Epithelial cell of proximal tubule (primary cell): ENCODE measurements at regions not wholly inside any gene's neighbourhood (a gene's known extent, or its start where the extent isn't known, plus 50 kb on each side); places are given as distances from the start of the nearest gene placed in this dataset.
A peak's percentile ranks its signal among the peaks of the same experiment; 100 is the strongest.
"Not testable (repeated sequence)": the region's sequence is repeated elsewhere in the genome, so short reads cannot be mapped to it uniquely, and the experiment has no call there.

ENCODE experiments used
- DNase-seq: peaks from one replicate; pipeline ENCODE4 v3.0.0-alpha.2; 2011; ENCODE audit warnings: low read depth
- H3K4me3 ChIP-seq: 2 replicates; pipeline ENCODE4 v1.5.1; 2011; ENCODE audit warnings: low read depth, mild to moderate bottlenecking, low read length
- CTCF ChIP-seq: conservative IDR thresholded peaks from 2 replicates; pipeline ENCODE4 v1.5.1; 2012; ENCODE audit warnings: low read depth, mild to moderate bottlenecking, low read length

- no peak for DNase-seq
- no peak for TF ChIP-seq CTCF
- no peak overlapping the region for H3K4me3 ChIP-seq
Observed at GRCh38 chr4:137851435-137851834, 319.1 kb upstream of the PCDH18 start.

GRCh38 chr4:137827945-137828344, 295.7 kb upstream of the PCDH18 start:
- not testable (repeated sequence) for DNase-seq, H3K4me3 ChIP-seq

- no peak for TF ChIP-seq CTCF
- H3K4me3 ChIP-seq: no peak overlapping the region
- DNase-seq: no peak
Observed at GRCh38 chr4:137825505-137825904, 293.2 kb upstream of the PCDH18 start.

GRCh38 chr4:137823007-137823406, 290.7 kb upstream of the PCDH18 start:
- no peak overlapping the region for H3K4me3 ChIP-seq
- no peak for TF ChIP-seq CTCF
- no peak for DNase-seq

GRCh38 chr4:137819964-137820383, 287.7 kb upstream of the PCDH18 start:
- peak; percentile 86 for TF ChIP-seq CTCF
- no peak overlapping the region for H3K4me3 ChIP-seq
- peak; percentile 22 for DNase-seq

- TF ChIP-seq CTCF: no peak
- H3K4me3 ChIP-seq: no peak overlapping the region
- DNase-seq: no peak
Observed at GRCh38 chr4:137812258-137812657, 280.0 kb upstream of the PCDH18 start.

- no peak overlapping the region for H3K4me3 ChIP-seq
- no peak for TF ChIP-seq CTCF
- DNase-seq: no peak
Observed at GRCh38 chr4:137806420-137806819, 274.1 kb upstream of the PCDH18 start.
